ENCODE measurements at regions not wholly inside any gene's neighbourhood (a gene's known extent, or its start where the extent isn't known, plus 50 kb on each side); places are given as distances from the start of the nearest gene placed in this dataset.

- no peak for DNase-seq
Observed at GRCh38 chrX:134716620-134717012, 58.3 kb upstream of the PLAC1 start.

DNA sequence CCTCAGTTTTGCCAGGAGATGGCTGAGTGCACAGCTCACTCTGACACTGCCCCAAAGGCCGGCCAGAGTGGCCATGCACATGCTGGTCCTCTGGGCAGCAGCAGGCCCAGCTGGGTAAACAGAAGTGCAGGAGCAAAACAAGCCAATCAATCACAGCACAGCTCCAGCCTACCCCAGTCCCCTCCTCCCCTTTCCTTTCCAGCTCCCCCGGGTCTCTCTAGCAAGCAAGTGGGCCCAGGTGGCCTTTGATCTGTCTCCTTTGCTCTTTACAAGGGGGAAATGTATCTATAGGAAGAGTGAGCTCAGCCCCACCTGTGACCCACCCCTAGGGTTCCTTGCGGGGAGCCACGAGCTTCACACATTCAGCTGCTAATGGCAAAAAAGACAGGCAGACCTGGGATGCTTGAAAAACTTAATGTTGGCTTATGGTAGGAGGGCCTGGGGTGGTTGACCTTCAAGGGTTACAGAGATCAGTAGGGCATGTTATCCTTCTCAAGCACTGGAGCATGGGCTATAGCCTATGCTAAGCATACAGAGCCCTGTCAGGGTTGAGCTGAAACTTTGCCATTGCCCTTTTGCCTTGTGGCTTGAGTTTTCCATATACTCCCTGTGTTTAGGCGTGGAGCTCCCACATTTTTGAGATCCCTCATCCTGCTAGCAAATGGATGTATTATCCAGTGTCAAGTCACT lies 57.8 kb upstream of the PLAC1 start:
- DNase-seq = no peak

DNA sequence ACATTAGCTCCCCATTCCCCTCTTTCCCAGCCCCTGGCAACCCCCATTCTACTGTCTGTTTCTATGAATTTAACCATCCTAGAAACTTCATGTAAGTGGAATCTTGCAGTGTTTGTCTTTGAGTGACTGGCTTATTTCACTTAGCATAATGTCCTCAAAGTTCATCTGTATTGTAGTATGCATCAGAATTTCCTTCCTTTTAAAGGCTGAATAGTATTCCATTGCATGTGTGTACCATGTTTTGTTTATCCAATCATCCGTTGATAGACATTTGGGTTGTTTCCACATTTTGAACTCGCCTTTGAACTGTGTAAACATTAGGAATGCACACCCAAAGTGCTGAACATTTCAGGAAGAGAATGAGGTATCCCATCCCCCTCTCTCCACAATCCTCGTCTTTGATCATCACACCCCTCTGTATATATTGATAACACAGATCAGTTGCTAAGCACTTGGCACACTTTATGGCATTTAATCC lies 56.4 kb upstream of the PLAC1 start:
- DNase-seq = no peak

- no peak for DNase-seq
Observed at GRCh38 chrX:134713618-134714107, 55.4 kb upstream of the PLAC1 start.

GRCh38 chrX:134712272-134712671 lies 54.0 kb upstream of the PLAC1 start:
- no peak for DNase-seq

GRCh38 chrX:134711135-134711921 lies 53.1 kb upstream of the PLAC1 start:
- no peak for DNase-seq

Measured in NCI-H2029 (cell line).